Ishikawa (cell line): ENCODE measurements at regions not wholly inside any gene's neighbourhood (a gene's known extent, or its start where the extent isn't known, plus 50 kb on each side); places are given as distances from the start of the nearest gene placed in this dataset.

Source experiments
- CEBPB ChIP-seq: IDR thresholded peaks from 2 replicates; pipeline ENCODE4 v1.6.1; 2012
- CREB1 ChIP-seq: IDR thresholded peaks from 2 replicates; pipeline ENCODE4 v1.6.1; 2012; ENCODE audit warnings: low read depth
- EGR1 ChIP-seq: IDR thresholded peaks from 2 replicates; pipeline ENCODE4 v1.6.1; 2012
- EP300 ChIP-seq: IDR thresholded peaks from 2 replicates; pipeline ENCODE4 v1.6.1; 2012; ENCODE audit warnings: borderline replicate concordance
- FOXM1 ChIP-seq: IDR thresholded peaks from 2 replicates; pipeline ENCODE4 v1.6.1; 2012; ENCODE audit warnings: low read depth, borderline replicate concordance
- MAX ChIP-seq: IDR thresholded peaks from 2 replicates; pipeline ENCODE4 v1.6.1; 2012
- NFIC ChIP-seq: IDR thresholded peaks from 2 replicates; pipeline ENCODE4 v1.6.1; 2012
- RAD21 ChIP-seq: IDR thresholded peaks from 2 replicates; pipeline ENCODE4 v1.6.1; 2012; ENCODE audit warnings: low read depth
- REST ChIP-seq: IDR thresholded peaks from 2 replicates; pipeline ENCODE4 v1.6.1; 2012; ENCODE audit warnings: low read depth, mild to moderate bottlenecking
- TAF1 ChIP-seq: IDR thresholded peaks from 2 replicates; pipeline ENCODE4 v1.6.1; 2012; ENCODE audit warnings: low read depth, mild to moderate bottlenecking
- TCF12 ChIP-seq: IDR thresholded peaks from 2 replicates; pipeline ENCODE4 v1.6.1; 2012; ENCODE audit warnings: low read depth
- TEAD4 ChIP-seq: IDR thresholded peaks from 2 replicates; pipeline ENCODE4 v1.6.1; 2012
- USF1 ChIP-seq: IDR thresholded peaks from 2 replicates; pipeline ENCODE4 v1.6.1; 2012
- YY1 ChIP-seq: IDR thresholded peaks from 2 replicates; pipeline ENCODE4 v1.6.1; 2012; ENCODE audit warnings: low read depth
- ZBTB7A ChIP-seq: IDR thresholded peaks from 2 replicates; pipeline ENCODE4 v1.6.1; 2012; ENCODE audit warnings: low read depth

GRCh38 chr2:18455236-18455862 lies 105.1 kb downstream of the RDH14 start:
- TF ChIP-seq TAF1 (no peak), TEAD4 (no peak), USF1 (no peak), CREB1 (no peak), EGR1 (no peak), NFIC (no peak), MAX (no peak), FOXM1 (no peak), EP300 (no peak), RAD21 (no peak), ZBTB7A (no peak), TCF12 (no peak), REST (no peak), YY1 (no peak), CEBPB (no peak)

- no peak for TF ChIP-seq ZBTB7A
- TF ChIP-seq NFIC: no peak
- TF ChIP-seq TAF1: no peak
- TF ChIP-seq REST: no peak
- TF ChIP-seq EP300: no peak
- no peak for TF ChIP-seq RAD21
- TF ChIP-seq TEAD4: no peak
- TF ChIP-seq YY1: no peak
- TF ChIP-seq USF1: no peak
- TF ChIP-seq CREB1: no peak
- no peak for TF ChIP-seq MAX
- no peak for TF ChIP-seq EGR1
- TF ChIP-seq TCF12: no peak
- TF ChIP-seq CEBPB: no peak
These were observed 105.7 kb downstream of the RDH14 start for GRCh38 chr2:18454692-18455235.

- TF ChIP-seq RAD21: no peak
These were observed 113.7 kb downstream of the RDH14 start for GRCh38 chr2:18446715-18447114.

GRCh38 chr2:18445433-18446320 lies 114.8 kb downstream of the RDH14 start:
- TF ChIP-seq TEAD4: no peak
- TF ChIP-seq YY1: no peak
- TF ChIP-seq USF1: no peak
- TF ChIP-seq FOXM1: no peak
- no peak for TF ChIP-seq NFIC
- no peak for TF ChIP-seq TCF12
- TF ChIP-seq EGR1: no peak

GRCh38 chr2:18444806-18445205 lies 115.6 kb downstream of the RDH14 start:
- TF ChIP-seq TEAD4: no peak
- TF ChIP-seq CEBPB: no peak
